GM18870 (cell line): ENCODE measurements at regions not wholly inside any gene's neighbourhood (a gene's known extent, or its start where the extent isn't known, plus 50 kb on each side); places are given as distances from the start of the nearest gene placed in this dataset.

Experiments
- ATAC-seq: cut with Tn5 transposase; IDR thresholded peaks from one replicate; pipeline ENCODE4 v1.9.1; 2021; ENCODE audit warnings: moderate library complexity; ENCODE audit not compliant: unreplicated experiment

DNA sequence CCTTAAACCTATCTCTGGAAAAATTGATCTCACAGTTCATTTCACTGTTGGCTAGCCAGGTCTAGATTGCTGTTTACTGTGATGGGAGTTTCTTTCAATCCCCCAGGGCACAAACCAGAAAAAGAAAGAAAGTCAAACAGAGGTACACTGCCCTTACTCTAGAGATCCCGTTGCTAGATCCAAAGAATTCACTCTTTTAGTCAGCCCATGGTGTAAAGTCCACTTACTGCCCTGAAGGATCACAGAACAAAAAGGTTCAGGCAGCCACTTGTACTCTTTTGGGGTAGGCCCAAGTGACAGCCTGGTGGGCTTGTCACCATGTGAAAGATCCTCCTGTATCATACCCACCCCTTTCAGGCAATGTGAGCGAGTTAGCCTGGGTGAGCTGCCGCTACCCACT is 162.6 kb upstream of the CCDC179 start:
- ATAC-seq: peak; percentile 15

DNA sequence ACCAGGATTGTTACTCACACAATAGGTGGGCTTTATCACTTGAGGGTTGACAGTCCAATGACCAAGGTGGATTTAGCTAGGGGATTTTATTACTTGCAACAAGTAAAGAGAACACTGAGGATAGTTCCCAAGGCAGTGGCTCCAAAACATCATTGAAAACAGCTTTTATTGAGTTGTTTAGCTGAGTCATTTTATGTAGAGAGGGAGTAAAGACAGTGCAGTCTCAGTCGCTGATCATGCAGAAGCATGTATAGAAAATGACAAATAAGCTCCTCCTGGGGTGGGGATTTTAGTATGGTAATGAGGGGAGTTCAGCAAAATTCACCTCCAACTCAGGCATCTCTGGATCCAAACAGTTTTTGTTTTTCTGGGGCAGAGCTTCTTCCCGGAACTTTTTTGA is 163.0 kb upstream of the CCDC179 start:
- ATAC-seq: peak; percentile 37

DNA sequence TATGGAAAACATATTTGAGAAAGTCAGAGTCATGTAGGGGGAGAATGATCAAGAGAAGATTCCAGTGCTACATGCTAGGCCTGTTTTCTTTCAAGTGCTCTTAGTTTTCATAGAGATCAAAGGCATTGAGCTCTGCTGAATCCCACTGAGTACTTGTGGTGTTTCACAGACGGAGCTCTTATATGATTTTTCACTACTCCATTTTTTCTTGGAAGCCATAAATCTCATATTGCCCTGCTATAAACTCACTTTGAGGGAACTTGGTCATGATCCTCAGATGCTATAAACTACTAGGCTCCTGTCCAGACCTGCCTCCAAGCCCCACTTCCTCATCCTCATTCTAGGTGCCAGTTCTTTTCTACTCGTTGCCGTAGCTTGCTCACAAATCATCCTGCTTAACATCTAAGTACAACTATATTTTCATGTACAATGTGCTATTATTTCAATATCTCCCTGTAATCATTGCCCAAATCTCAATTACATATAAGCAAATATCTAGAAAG is 180.8 kb upstream of the CCDC179 start:
- ATAC-seq: no peak

GRCh38 chr11:23058656-23059055 is 198.4 kb upstream of the CCDC179 start:
- no peak for ATAC-seq

- no peak for ATAC-seq
Measured at GRCh38 chr11:23063276-23063675, 203.0 kb upstream of the CCDC179 start.

DNA sequence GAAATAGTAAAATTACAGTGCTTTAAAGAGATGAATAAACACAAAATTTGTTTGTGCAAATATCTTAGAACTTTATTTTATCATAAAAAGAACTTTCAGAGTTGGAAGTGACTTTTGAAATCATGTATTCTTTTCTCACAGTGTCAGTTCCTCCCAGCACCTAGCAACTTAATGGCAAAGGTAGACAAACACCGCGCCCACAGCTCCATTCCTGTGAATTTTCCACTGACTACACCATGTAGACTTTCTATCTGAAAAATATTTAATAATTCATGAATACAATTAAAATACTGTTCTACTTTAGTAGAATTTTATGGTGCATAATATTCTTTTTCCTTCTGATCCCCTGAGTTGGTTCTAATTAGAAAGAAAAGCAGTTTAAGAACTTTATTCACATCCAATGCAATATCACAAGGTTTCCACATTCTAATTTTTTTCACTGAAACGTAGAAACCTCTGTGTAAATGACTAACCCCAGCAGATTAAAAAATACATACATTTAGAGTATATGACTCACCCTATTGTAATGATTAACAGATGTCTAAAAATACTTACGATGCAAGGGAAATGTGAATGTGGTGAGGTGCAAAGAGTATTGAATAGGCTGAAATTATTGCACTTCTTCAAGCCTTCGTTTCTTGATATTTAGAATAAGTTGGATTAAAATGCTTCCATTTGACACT is 218.2 kb upstream of the CCDC179 start:
- peak; percentile 81 for ATAC-seq

GRCh38 chr11:23079382-23079813 is 219.1 kb upstream of the CCDC179 start:
- ATAC-seq: peak; percentile 86

DNA sequence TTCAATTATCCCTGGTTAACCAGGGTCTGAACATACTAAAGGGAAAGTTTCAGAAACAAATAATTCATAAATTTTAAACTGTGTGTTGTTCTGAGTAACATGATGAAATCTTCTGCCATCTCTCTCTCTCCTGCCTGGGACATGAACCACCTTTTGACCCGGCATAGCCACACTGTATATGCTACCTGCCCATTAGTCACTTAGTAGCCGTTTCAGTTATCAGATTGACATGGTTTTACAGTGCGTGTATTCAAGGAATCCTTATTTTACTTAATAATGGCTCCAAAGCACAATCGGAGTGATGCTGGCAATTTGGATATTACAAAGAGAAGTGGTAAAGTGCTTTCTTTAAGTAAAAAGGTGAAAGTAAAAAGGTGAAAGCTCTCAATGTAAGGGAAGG is 227.1 kb upstream of the CCDC179 start:
- no peak for ATAC-seq

DNA sequence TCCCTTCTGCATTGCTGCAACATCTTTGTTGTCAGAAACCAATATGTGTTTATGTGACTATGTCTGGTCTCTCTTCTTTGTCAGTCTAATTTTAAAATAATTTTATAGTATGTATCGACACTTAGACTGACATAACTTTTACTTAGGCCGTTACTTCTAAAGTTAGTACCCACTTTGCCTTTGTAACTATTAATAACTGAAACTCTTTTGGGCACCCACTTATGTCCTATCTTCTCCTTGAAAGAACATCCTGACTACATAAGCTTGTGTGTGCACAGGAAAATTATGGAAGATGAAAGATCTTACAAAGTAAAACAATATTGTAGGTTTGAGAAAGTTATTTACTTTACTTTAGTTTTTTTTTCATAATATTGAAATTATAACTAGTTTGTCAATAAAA is 230.4 kb upstream of the CCDC179 start:
- no peak for ATAC-seq

GRCh38 chr11:23095650-23096189 is 235.4 kb upstream of the CCDC179 start:
- ATAC-seq: no peak

- peak; percentile 93 for ATAC-seq
Measured at GRCh38 chr11:23097891-23098290, 237.6 kb upstream of the CCDC179 start.

- no peak for ATAC-seq
Measured at GRCh38 chr11:23099256-23099655, 239.0 kb upstream of the CCDC179 start.

- ATAC-seq: no peak
Measured at GRCh38 chr11:23100726-23101125, 240.5 kb upstream of the CCDC179 start.

GRCh38 chr11:23103416-23103815 is 243.1 kb upstream of the CCDC179 start:
- no peak for ATAC-seq

DNA sequence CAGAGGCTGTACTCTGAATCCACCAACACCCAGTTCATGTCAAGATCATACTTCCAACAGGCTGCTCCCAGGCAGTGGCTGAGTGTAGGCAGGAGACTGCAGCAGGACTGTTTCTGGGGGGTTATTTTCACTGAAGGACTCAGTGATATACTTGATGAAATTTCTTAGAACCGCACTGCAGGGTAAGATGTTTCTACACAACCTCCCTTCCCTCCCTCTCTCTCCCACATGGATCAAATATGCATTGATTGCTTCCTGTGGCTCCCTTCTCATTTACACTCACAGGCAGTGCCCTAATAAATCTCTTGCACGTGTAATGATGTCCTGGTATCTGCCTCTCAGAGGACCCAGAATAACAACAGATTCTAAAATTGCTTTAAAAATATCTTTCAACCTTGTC is 251.3 kb upstream of the CCDC179 start:
- no peak for ATAC-seq

DNA sequence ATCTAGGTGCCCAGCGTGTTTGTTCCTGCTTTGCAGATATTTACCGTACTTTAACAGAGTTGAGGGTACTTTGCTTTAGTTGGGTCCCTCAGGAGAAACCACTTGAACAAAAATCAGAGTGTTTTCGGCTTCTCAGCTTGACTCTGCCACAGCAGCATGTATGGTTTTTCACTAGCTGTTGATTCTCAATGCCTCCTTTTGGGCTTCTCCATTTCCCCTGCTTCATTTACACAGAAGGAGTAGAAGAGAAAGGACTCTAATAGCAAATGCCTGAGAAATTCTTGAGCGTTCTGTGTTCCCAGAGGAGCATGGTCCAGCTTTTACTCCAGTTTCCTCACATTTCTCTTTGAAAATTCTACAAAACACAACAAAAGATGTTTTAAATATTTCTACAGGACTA is 252.1 kb upstream of the CCDC179 start:
- no peak for ATAC-seq

DNA sequence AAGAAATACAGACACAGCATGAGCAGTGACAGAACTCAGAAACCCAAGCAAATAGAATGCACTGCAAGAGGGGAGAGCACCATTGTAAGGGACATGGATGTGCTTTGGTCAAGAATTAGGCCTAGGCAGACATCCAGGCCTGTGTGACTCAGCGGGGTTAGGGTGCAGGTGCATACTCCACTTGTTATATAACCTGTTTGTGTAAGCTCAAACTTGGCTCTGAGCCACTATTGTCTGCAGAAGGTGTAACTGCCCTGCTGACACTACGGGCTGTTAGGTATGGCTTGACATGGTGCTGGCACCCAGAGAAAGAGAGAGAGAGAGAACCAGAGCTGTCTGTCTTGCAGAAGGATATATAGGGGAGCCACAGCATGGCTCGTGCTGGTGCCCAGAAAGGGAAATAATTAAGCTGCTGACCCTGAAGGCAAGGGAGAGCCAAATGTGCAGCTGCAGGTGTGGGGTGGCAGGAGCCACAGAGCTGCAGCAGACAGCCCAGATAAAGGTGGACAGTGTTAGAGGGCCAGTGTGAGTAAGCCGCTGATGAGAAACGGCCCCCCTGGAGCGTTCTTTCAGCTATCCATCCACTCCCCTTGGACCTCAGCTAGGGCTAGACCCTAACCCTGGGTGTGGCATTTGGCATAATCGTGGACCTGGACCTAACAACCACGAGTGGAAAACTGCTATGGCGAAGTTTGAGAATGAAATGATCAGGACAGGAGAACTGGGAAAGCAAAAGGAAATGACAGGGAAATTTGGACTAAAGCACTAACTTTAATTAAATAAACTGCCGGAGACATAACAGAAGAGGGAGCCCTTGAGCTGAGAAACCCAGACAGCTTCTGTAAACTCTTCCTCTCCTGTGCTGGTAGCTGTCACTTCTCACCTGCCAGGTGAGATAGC is 253.0 kb upstream of the CCDC179 start:
- ATAC-seq: peak; percentile 55

- no peak for ATAC-seq
Measured at GRCh38 chr11:23113887-23114216, 253.6 kb upstream of the CCDC179 start.

DNA sequence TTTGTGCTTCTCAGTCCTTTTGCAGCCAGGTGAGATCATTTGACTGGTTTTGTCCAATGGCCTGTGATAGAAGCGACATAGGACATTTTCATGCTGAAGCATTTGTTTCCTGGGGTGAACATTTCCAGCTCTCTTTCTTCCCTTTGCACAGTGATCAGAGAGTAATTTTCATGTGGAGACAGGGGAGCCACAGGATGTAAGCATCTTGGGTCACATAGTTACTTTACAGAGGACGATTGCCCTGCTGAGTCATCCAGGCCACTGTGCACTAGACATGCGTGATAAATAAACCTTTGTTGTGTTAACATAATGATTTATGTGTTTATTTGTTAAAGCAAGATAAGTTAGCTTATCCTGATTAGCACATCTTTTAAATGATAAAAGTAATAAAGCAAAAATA is 263.5 kb upstream of the CCDC179 start:
- no peak for ATAC-seq

DNA sequence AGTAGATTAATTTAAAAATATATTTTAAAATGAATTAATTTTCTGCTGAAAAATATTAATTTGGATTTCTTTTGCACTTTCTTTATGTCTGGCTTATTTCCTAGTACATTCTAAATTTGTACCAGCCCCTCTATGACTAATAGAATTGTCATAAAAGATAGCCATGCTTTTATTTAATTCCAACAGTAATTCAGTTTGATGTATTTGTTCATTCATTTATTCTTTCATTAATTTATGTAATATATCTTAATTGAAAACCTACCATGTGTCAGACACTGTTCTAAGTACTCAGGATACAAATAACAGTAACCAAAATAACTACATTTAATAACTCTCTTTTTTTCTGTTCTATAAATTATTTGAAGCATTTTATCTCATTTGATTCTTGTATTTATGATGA is 264.0 kb upstream of the CCDC179 start:
- no peak for ATAC-seq

DNA sequence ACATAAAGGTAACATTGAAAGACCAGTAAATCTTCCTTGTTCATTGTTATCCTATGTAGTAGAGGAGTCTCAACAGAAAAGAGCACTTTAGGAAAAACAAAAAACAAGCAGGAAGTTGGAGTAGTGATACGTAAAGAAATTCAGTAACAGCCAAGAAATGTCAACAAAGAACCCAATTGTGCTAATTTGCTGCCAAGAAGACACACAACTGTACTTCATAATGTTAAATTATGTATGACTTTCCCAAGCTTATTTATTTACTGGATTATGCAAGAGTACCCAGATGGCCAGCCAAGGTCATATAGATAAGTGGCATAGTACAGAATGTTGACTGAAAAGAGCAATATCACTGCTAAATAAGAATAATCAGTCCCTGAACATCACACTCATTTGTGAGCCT is 264.7 kb upstream of the CCDC179 start:
- no peak for ATAC-seq

- ATAC-seq: no peak
Measured at GRCh38 chr11:23127706-23128105, 267.4 kb upstream of the CCDC179 start.
